KMS-11 (cell line): ENCODE measurements at regions not wholly inside any gene's neighbourhood (a gene's known extent, or its start where the extent isn't known, plus 50 kb on each side); places are given as distances from the start of the nearest gene placed in this dataset.

Source experiments
- H2AFZ ChIP-seq: fragments of 200-600 bp; sonication (generic); 2 replicates; pipeline ENCODE4 v1.6.1; 2016; ENCODE audit warnings: antibody characterized with exemption, mixed run types, low read depth
- H3K27ac ChIP-seq: fragments of 200-600 bp; sonication (generic); 2 replicates; pipeline ENCODE4 v1.6.1; 2016; ENCODE audit warnings: mild to moderate bottlenecking, mixed run types
- H3K27me3 ChIP-seq: fragments of 200-600 bp; sonication (generic); 2 replicates; pipeline ENCODE4 v1.6.1; 2017; ENCODE audit warnings: mild to moderate bottlenecking, low read depth, mixed run types, moderate library complexity; ENCODE audit not compliant: insufficient read depth
- H3K36me3 ChIP-seq: fragments of 200-600 bp; sonication (generic); 2 replicates; pipeline ENCODE4 v1.6.1; 2017; ENCODE audit warnings: mild to moderate bottlenecking, mixed run types; ENCODE audit not compliant: insufficient read depth
- H3K4me1 ChIP-seq: fragments of 200-600 bp; sonication (generic); 2 replicates; pipeline ENCODE4 v1.6.1; 2016; ENCODE audit warnings: mild to moderate bottlenecking, low read depth, mixed run types; ENCODE audit not compliant: poor library complexity, severe bottlenecking
- H3K4me2 ChIP-seq: fragments of 200-600 bp; sonication (generic); 2 replicates; pipeline ENCODE4 v1.7.0; 2016; ENCODE audit warnings: mild to moderate bottlenecking, mixed run types
- H3K4me3 ChIP-seq: fragments of 200-600 bp; sonication (generic); IDR thresholded peaks from 2 replicates; pipeline ENCODE4 v1.6.1; 2017; ENCODE audit warnings: low read depth, low read length, mixed read lengths; ENCODE audit not compliant: insufficient read depth
- H3K79me2 ChIP-seq: fragments of 200-600 bp; sonication (generic); 2 replicates; pipeline ENCODE4 v1.6.1; 2016; ENCODE audit warnings: low read depth, mixed run types; ENCODE audit not compliant: insufficient read depth
- H3K9ac ChIP-seq: fragments of 200-600 bp; sonication (generic); 2 replicates; pipeline ENCODE4 v1.6.1; 2016; ENCODE audit warnings: mild to moderate bottlenecking, mixed run types
- H4K20me1 ChIP-seq: fragments of 200-600 bp; sonication (generic); 2 replicates; pipeline ENCODE4 v1.6.1; 2016; ENCODE audit warnings: mild to moderate bottlenecking, mixed run types; ENCODE audit not compliant: insufficient read depth
- TF ChIP-seq, protein P1 (sequence below): fragments of 200-600 bp; sonication (generic); conservative IDR thresholded peaks from 2 replicates; pipeline ENCODE4 v1.6.1; 2017; ENCODE audit warnings: low read depth, mild to moderate bottlenecking, antibody characterized with exemption, low read length, moderate library complexity, mixed read lengths

DNA sequence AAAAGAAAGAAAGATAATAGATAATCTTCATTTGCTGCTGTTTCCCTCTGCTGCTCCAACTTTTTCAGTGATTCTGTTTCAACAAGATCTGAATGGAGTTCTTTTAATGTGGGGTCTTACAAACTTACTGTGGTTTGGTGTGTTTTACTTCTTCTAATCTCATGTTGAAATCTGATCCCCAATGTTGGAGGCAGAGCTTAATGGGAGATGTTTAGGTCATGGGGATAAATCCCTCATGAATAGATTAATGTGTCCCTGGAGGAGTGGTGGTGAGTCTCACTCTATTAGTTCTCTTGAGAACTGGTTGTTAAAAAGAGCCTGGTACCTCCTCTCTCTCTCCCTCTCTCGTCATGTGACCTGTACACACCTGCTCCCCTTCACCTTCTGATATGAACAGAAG is 442.4 kb downstream of the EPHA4 start:
- H4K20me1 ChIP-seq = no peaks in the 10 kb centered on the region
- no peaks in the 10 kb centered on the region for H3K27me3 ChIP-seq
- no peak overlapping the region for H3K9ac ChIP-seq
- H3K79me2 ChIP-seq = no peaks in the 10 kb centered on the region
- no peak overlapping the region for H3K4me2 ChIP-seq
- no peak overlapping the region for H3K4me3 ChIP-seq
- H3K4me1 ChIP-seq = no peaks in the 10 kb centered on the region
- H3K36me3 ChIP-seq = no peaks in the 10 kb centered on the region
- H2AFZ ChIP-seq = no peak overlapping the region
- no peak overlapping the region for H3K27ac ChIP-seq
- TF ChIP-seq, protein P1, sequence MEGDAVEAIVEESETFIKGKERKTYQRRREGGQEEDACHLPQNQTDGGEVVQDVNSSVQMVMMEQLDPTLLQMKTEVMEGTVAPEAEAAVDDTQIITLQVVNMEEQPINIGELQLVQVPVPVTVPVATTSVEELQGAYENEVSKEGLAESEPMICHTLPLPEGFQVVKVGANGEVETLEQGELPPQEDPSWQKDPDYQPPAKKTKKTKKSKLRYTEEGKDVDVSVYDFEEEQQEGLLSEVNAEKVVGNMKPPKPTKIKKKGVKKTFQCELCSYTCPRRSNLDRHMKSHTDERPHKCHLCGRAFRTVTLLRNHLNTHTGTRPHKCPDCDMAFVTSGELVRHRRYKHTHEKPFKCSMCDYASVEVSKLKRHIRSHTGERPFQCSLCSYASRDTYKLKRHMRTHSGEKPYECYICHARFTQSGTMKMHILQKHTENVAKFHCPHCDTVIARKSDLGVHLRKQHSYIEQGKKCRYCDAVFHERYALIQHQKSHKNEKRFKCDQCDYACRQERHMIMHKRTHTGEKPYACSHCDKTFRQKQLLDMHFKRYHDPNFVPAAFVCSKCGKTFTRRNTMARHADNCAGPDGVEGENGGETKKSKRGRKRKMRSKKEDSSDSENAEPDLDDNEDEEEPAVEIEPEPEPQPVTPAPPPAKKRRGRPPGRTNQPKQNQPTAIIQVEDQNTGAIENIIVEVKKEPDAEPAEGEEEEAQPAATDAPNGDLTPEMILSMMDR = no peak

DNA sequence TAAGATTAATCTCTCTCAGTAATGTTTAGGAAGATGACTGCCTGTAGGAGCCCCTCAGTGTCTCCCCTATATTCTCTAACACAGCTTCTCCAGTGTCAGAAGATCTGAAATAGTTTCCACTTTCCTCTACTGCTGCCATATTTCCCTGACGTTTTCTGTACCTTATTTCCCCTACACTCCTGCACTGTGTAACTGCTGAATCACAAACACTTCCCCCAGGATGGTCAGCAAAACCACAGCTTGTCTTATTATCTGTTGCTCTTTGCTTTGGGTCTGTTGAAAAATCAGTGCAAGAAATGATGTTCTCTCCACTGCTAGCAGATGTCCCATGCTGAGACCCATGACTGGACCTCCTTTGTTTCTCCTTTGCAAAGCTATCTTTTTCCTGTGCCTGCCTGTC is 441.7 kb downstream of the EPHA4 start:
- TF ChIP-seq, protein P1 = no peak
- no peak overlapping the region for H3K9ac ChIP-seq

DNA sequence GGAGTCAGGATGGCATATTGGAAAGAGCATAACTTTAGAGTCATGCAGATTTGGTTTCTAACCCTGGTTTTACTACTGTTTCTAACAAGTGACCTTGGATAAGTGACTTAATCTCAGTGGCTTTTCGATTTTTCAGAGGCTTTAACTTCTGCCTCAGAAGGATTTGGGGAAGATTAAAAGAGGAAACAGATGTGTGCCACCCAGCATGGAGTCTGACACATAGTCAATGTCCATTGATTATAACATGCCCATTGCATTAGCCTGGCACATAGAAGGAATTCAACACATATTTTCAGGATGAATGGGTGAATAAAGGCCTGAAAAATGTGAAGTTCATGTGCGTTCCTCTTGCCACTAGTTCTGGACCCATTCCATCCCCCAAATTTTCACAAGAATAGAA is 438.2 kb downstream of the EPHA4 start:
- TF ChIP-seq, protein P1 = no peak
- no peak overlapping the region for H2AFZ ChIP-seq
- no peaks in the 10 kb centered on the region for H3K36me3 ChIP-seq

More for the DNA sequence above, 441.7 kb downstream of the EPHA4 start:
- Histone ChIP-seq H3K79me2 (no peaks in the 10 kb centered on the region), H3K4me1 (no peaks in the 10 kb centered on the region), H2AFZ (no peak overlapping the region), H3K4me3 (no peak overlapping the region), H3K4me2 (no peak overlapping the region), H3K27ac (no peak overlapping the region), H3K27me3 (no peaks in the 10 kb centered on the region), H4K20me1 (no peaks in the 10 kb centered on the region), H3K36me3 (no peaks in the 10 kb centered on the region)

DNA sequence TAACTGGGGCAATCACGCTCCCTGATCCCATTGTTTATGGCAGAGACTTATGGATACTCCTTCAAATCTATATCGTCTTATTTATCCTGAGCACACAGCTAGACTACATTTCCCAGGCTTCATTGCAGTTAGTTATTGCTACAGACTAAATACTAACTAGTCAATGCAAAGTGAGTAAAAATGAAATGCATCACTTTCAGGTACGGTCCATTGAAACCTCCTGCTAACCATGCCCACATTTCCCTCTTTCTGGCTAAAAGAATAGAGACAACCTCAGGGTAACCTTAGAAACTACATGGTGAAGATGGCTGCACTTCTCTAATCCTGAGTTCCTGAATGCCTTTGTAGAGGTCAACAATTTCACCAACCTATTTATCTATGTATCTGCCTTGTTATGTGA is 437.4 kb downstream of the EPHA4 start:
- H3K27me3 ChIP-seq = no peaks in the 10 kb centered on the region
- H3K9ac ChIP-seq = no peak overlapping the region
- TF ChIP-seq, protein P1 = no peak
- H3K36me3 ChIP-seq = no peaks in the 10 kb centered on the region
- H3K27ac ChIP-seq = no peak overlapping the region
- no peak overlapping the region for H3K4me3 ChIP-seq
- H3K4me2 ChIP-seq = no peak overlapping the region
- no peak overlapping the region for H2AFZ ChIP-seq
- H3K79me2 ChIP-seq = no peaks in the 10 kb centered on the region
- H3K4me1 ChIP-seq = no peaks in the 10 kb centered on the region
- H4K20me1 ChIP-seq = no peaks in the 10 kb centered on the region

More for the DNA sequence above, 438.2 kb downstream of the EPHA4 start:
- Histone ChIP-seq H3K27me3 (no peaks in the 10 kb centered on the region), H3K4me2 (no peak overlapping the region), H3K4me3 (no peak overlapping the region), H3K27ac (no peak overlapping the region), H3K4me1 (no peaks in the 10 kb centered on the region), H3K79me2 (no peaks in the 10 kb centered on the region), H3K9ac (no peak overlapping the region), H4K20me1 (no peaks in the 10 kb centered on the region)
